ENCODE measurements at regions not wholly inside any gene's neighbourhood (a gene's known extent, or its start where the extent isn't known, plus 50 kb on each side); places are given as distances from the start of the nearest gene placed in this dataset.

DNA sequence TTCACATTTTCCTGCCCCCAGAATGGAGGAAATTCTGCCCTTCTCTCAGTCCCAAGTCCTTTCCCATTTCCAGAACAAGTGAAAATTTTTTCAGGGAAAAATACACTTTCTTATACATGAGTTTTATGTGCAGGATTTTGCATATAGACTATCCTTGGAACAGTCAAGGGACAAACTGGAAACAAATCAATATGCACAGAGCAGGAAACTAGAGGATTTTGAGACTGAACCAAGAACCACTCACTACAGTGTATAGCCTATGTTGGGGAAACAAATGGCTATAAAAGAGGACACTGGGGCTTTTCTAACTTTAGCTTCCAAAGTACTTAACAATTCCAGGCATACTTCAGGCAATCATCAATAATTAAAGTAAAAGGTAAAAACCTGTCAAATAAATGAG lies 1036.1 kb upstream of the ARRDC3 start (continued):
- TF ChIP-seq, protein P1, sequence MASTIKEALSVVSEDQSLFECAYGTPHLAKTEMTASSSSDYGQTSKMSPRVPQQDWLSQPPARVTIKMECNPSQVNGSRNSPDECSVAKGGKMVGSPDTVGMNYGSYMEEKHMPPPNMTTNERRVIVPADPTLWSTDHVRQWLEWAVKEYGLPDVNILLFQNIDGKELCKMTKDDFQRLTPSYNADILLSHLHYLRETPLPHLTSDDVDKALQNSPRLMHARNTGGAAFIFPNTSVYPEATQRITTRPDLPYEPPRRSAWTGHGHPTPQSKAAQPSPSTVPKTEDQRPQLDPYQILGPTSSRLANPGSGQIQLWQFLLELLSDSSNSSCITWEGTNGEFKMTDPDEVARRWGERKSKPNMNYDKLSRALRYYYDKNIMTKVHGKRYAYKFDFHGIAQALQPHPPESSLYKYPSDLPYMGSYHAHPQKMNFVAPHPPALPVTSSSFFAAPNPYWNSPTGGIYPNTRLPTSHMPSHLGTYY (CRISPR knock-in tag; IDR thresholded peaks at IDR 0.05): no peak
- TF ChIP-seq ZBTB21 (CRISPR knock-in tag; IDR thresholded peaks at IDR 0.05; ENCODE audit: borderline replicate concordance) (no peak), IRF2 (CRISPR knock-in tag; IDR thresholded peaks at IDR 0.05; ENCODE audit: borderline replicate concordance, low read depth) (no peak), RORB (CRISPR knock-in tag; IDR thresholded peaks at IDR 0.05) (no peak), SP1 (CRISPR knock-in tag; conservative IDR thresholded peaks at IDR 0.05) (no peak), ZNF232 (CRISPR knock-in tag; IDR thresholded peaks at IDR 0.05) (no peak), PRRX2 (CRISPR knock-in tag; IDR thresholded peaks at IDR 0.05) (no peak), OVOL2 (CRISPR knock-in tag; IDR thresholded peaks at IDR 0.05; ENCODE audit: borderline replicate concordance) (no peak)
- TF ChIP-seq, protein P2, sequence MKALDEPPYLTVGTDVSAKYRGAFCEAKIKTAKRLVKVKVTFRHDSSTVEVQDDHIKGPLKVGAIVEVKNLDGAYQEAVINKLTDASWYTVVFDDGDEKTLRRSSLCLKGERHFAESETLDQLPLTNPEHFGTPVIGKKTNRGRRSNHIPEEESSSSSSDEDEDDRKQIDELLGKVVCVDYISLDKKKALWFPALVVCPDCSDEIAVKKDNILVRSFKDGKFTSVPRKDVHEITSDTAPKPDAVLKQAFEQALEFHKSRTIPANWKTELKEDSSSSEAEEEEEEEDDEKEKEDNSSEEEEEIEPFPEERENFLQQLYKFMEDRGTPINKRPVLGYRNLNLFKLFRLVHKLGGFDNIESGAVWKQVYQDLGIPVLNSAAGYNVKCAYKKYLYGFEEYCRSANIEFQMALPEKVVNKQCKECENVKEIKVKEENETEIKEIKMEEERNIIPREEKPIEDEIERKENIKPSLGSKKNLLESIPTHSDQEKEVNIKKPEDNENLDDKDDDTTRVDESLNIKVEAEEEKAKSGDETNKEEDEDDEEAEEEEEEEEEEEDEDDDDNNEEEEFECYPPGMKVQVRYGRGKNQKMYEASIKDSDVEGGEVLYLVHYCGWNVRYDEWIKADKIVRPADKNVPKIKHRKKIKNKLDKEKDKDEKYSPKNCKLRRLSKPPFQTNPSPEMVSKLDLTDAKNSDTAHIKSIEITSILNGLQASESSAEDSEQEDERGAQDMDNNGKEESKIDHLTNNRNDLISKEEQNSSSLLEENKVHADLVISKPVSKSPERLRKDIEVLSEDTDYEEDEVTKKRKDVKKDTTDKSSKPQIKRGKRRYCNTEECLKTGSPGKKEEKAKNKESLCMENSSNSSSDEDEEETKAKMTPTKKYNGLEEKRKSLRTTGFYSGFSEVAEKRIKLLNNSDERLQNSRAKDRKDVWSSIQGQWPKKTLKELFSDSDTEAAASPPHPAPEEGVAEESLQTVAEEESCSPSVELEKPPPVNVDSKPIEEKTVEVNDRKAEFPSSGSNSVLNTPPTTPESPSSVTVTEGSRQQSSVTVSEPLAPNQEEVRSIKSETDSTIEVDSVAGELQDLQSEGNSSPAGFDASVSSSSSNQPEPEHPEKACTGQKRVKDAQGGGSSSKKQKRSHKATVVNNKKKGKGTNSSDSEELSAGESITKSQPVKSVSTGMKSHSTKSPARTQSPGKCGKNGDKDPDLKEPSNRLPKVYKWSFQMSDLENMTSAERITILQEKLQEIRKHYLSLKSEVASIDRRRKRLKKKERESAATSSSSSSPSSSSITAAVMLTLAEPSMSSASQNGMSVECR (CRISPR knock-in tag; IDR thresholded peaks at IDR 0.05; ENCODE audit: borderline replicate concordance): no peak
- TF ChIP-seq, protein P3, sequence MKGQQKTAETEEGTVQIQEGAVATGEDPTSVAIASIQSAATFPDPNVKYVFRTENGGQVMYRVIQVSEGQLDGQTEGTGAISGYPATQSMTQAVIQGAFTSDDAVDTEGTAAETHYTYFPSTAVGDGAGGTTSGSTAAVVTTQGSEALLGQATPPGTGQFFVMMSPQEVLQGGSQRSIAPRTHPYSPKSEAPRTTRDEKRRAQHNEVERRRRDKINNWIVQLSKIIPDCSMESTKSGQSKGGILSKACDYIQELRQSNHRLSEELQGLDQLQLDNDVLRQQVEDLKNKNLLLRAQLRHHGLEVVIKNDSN (CRISPR knock-in tag; IDR thresholded peaks at IDR 0.05): no peak

DNA sequence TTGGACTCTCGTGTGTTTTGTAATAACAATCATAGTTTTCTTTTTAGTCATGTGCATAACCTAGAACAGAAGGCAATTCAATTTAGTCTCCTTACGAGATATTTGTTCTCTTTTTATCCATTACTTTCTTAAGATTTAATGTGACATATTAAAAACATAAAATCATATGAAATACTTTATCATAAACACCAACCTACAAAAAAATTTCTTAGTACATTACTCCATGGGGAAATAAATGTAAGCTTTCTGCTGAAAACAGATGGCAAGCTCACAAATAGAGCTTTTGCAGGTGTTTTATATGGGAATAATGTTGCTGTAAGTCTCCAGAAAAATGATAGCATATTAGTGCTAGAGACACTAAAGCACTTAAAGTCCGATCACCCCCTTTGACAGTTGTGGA lies 1035.2 kb upstream of the ARRDC3 start:
- ATAC-seq (no peak), DNase-seq (ENCODE audit: low spot score) (no peak)
- no peak overlapping the region for H3K27ac Mint-ChIP-seq
- H3K9me3 Mint-ChIP-seq: peaks cover 60% of the 10 kb centered on the region
- H3K4me3 Mint-ChIP-seq: no peak overlapping the region
- peaks cover 44% of the 10 kb centered on the region for H3K36me3 Mint-ChIP-seq
- H3K27me3 Mint-ChIP-seq (ENCODE audit: low read depth): no peaks in the 10 kb centered on the region
- ChIA-PET POLR2A (no interaction called here), CTCF (no interaction called here)
- H3K4me1 Mint-ChIP-seq: no peaks in the 10 kb centered on the region
- no peak for TF ChIP-seq ZNF138 (CRISPR knock-in tag; conservative IDR thresholded peaks at IDR 0.05)
- TF ChIP-seq, protein P4, sequence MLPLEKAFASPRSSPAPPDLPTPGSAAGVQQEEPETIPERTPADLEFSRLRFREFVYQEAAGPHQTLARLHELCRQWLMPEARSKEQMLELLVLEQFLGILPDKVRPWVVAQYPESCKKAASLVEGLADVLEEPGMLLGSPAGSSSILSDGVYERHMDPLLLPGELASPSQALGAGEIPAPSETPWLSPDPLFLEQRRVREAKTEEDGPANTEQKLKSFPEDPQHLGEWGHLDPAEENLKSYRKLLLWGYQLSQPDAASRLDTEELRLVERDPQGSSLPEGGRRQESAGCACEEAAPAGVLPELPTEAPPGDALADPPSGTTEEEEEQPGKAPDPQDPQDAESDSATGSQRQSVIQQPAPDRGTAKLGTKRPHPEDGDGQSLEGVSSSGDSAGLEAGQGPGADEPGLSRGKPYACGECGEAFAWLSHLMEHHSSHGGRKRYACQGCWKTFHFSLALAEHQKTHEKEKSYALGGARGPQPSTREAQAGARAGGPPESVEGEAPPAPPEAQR (CRISPR knock-in tag; IDR thresholded peaks at IDR 0.05): no peak
- TF ChIP-seq, protein P5, sequence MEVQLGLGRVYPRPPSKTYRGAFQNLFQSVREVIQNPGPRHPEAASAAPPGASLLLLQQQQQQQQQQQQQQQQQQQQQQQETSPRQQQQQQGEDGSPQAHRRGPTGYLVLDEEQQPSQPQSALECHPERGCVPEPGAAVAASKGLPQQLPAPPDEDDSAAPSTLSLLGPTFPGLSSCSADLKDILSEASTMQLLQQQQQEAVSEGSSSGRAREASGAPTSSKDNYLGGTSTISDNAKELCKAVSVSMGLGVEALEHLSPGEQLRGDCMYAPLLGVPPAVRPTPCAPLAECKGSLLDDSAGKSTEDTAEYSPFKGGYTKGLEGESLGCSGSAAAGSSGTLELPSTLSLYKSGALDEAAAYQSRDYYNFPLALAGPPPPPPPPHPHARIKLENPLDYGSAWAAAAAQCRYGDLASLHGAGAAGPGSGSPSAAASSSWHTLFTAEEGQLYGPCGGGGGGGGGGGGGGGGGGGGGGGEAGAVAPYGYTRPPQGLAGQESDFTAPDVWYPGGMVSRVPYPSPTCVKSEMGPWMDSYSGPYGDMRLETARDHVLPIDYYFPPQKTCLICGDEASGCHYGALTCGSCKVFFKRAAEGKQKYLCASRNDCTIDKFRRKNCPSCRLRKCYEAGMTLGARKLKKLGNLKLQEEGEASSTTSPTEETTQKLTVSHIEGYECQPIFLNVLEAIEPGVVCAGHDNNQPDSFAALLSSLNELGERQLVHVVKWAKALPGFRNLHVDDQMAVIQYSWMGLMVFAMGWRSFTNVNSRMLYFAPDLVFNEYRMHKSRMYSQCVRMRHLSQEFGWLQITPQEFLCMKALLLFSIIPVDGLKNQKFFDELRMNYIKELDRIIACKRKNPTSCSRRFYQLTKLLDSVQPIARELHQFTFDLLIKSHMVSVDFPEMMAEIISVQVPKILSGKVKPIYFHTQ (CRISPR knock-in tag; IDR thresholded peaks at IDR 0.05): no peak
- no peak for TF ChIP-seq RORB (CRISPR knock-in tag; IDR thresholded peaks at IDR 0.05)
- no peak for TF ChIP-seq NR1H2 (CRISPR knock-in tag; IDR thresholded peaks at IDR 0.05)
- no peak for TF ChIP-seq GRHL2 (CRISPR knock-in tag; IDR thresholded peaks at IDR 0.05; ENCODE audit: insufficient replicate concordance, severe bottlenecking)
- TF ChIP-seq, protein P6, sequence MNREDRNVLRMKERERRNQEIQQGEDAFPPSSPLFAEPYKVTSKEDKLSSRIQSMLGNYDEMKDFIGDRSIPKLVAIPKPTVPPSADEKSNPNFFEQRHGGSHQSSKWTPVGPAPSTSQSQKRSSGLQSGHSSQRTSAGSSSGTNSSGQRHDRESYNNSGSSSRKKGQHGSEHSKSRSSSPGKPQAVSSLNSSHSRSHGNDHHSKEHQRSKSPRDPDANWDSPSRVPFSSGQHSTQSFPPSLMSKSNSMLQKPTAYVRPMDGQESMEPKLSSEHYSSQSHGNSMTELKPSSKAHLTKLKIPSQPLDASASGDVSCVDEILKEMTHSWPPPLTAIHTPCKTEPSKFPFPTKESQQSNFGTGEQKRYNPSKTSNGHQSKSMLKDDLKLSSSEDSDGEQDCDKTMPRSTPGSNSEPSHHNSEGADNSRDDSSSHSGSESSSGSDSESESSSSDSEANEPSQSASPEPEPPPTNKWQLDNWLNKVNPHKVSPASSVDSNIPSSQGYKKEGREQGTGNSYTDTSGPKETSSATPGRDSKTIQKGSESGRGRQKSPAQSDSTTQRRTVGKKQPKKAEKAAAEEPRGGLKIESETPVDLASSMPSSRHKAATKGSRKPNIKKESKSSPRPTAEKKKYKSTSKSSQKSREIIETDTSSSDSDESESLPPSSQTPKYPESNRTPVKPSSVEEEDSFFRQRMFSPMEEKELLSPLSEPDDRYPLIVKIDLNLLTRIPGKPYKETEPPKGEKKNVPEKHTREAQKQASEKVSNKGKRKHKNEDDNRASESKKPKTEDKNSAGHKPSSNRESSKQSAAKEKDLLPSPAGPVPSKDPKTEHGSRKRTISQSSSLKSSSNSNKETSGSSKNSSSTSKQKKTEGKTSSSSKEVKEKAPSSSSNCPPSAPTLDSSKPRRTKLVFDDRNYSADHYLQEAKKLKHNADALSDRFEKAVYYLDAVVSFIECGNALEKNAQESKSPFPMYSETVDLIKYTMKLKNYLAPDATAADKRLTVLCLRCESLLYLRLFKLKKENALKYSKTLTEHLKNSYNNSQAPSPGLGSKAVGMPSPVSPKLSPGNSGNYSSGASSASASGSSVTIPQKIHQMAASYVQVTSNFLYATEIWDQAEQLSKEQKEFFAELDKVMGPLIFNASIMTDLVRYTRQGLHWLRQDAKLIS (CRISPR knock-in tag; IDR thresholded peaks at IDR 0.05; ENCODE audit: borderline replicate concordance): no peak
- TF ChIP-seq ZNF423 (CRISPR knock-in tag; IDR thresholded peaks at IDR 0.05): no peak
- TF ChIP-seq ELF4 (CRISPR knock-in tag; IDR thresholded peaks at IDR 0.05; ENCODE audit: low read depth): no peak
- TF ChIP-seq SP1 (CRISPR knock-in tag; conservative IDR thresholded peaks at IDR 0.05): no peak
- TF ChIP-seq, protein P7, sequence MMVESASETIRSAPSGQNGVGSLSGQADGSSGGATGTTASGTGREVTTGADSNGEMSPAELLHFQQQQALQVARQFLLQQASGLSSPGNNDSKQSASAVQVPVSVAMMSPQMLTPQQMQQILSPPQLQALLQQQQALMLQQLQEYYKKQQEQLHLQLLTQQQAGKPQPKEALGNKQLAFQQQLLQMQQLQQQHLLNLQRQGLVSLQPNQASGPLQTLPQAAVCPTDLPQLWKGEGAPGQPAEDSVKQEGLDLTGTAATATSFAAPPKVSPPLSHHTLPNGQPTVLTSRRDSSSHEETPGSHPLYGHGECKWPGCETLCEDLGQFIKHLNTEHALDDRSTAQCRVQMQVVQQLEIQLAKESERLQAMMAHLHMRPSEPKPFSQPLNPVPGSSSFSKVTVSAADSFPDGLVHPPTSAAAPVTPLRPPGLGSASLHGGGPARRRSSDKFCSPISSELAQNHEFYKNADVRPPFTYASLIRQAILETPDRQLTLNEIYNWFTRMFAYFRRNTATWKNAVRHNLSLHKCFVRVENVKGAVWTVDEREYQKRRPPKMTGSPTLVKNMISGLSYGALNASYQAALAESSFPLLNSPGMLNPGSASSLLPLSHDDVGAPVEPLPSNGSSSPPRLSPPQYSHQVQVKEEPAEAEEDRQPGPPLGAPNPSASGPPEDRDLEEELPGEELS (CRISPR knock-in tag; IDR thresholded peaks at IDR 0.05): no peak
- no peak for TF ChIP-seq MYBL2 (CRISPR knock-in tag; IDR thresholded peaks at IDR 0.05)
- no peak for TF ChIP-seq FOXP1 (CRISPR knock-in tag; IDR thresholded peaks at IDR 0.05; ENCODE audit: borderline replicate concordance)
